ENCODE measurements at regions not wholly inside any gene's neighbourhood (a gene's known extent, or its start where the extent isn't known, plus 50 kb on each side); places are given as distances from the start of the nearest gene placed in this dataset.

GRCh38 chr1:242836423-242836822 is 311.9 kb upstream of the PLD5 start:
- no peaks in the 10 kb centered on the region for H3K79me2 ChIP-seq (ENCODE audit: control insufficient read depth, insufficient read depth, low read length)
- ChIA-PET POLR2A (no interaction called here), CTCF (ENCODE audit: low intra/inter-chr PET ratio) (no interaction called here)
- H3K4me2 ChIP-seq (ENCODE audit: insufficient read depth, low read length) = no peak overlapping the region
- ATAC-seq (no peak), DNase-seq (ENCODE audit: extremely low read depth in 1 of 4, low spot score in 3 of 4) (no peak), FAIRE-seq (no peak)
- H3K9me3 ChIP-seq (replicated peaks; ENCODE audit: control insufficient read depth, insufficient read depth, low read depth, low read length) = no peaks in the 10 kb centered on the region
- H3K36me3 ChIP-seq (ENCODE audit: control insufficient read depth, insufficient read depth, low read length) = no peaks in the 10 kb centered on the region
- BruUV-seq (replicated peaks) = no TSS peak
- H3K9ac ChIP-seq (ENCODE audit: insufficient read depth in 1 of 2, low read depth in 2 of 2, low read length in 2 of 2) = no peak overlapping the region
- H3K4me3 ChIP-seq = no peak overlapping the region
- H3K27me3 ChIP-seq (ENCODE audit: control insufficient read depth in 2 of 2, insufficient read depth in 2 of 2, low read length in 2 of 2) = no peaks in the 10 kb centered on the region
- TF ChIP-seq ZNF277 (CRISPR knock-in tag; IDR thresholded peaks at IDR 0.05; ENCODE audit: borderline replicate concordance) = no peak
- no peaks in the 10 kb centered on the region for H4K20me1 ChIP-seq (replicated peaks; ENCODE audit: control insufficient read depth, insufficient read depth, low read length)
- intact Hi-C loops (cut with micrococcal nuclease) (no loop called here), in situ Hi-C loops (cut with MboI) (loop anchor here (25.0 kb wide), 1 partner anchor 501 kb away; no protein-coding TSS in a partner anchor)
- WGBS (ENCODE audit: insufficient coverage, low coverage, missing lambda C conversion rate) = 0% methylated on average over 4 of the region's 4 CpGs
- no peak overlapping the region for H3K27ac ChIP-seq (ENCODE audit: extremely low read depth, low read depth, low read length)
- no peak overlapping the region for H2AFZ ChIP-seq (ENCODE audit: low read depth, low read length)
- no peaks in the 10 kb centered on the region for H3K4me1 ChIP-seq (replicated peaks in 1 of 2; ENCODE audit: control insufficient read depth in 2 of 2, insufficient read depth in 2 of 2, low read length in 2 of 2)
- H3K9me1 ChIP-seq (ENCODE audit: control insufficient read depth, insufficient read depth, low read length) = no peaks in the 10 kb centered on the region

- DNase-seq (ENCODE audit: extremely low read depth in 1 of 4, low spot score in 3 of 4) (no peak), FAIRE-seq (no peak), ATAC-seq (no peak)
- POLR2A ChIA-PET = no interaction called here
- Histone ChIP-seq H3K9me3 (replicated peaks; ENCODE audit: control insufficient read depth, insufficient read depth, low read depth, low read length) (no peaks in the 10 kb centered on the region), H3K9ac (ENCODE audit: insufficient read depth in 1 of 2, low read depth in 2 of 2, low read length in 2 of 2) (no peak overlapping the region), H3K4me3 (no peak overlapping the region), H3K27ac (ENCODE audit: extremely low read depth, low read depth, low read length) (no peak overlapping the region), H2AFZ (ENCODE audit: low read depth, low read length) (no peak overlapping the region), H3K36me3 (ENCODE audit: control insufficient read depth, insufficient read depth, low read length) (no peaks in the 10 kb centered on the region), H3K4me2 (ENCODE audit: insufficient read depth, low read length) (no peak overlapping the region), H3K4me1 (replicated peaks in 1 of 2; ENCODE audit: control insufficient read depth in 2 of 2, insufficient read depth in 2 of 2, low read length in 2 of 2) (no peaks in the 10 kb centered on the region), H3K79me2 (ENCODE audit: control insufficient read depth, insufficient read depth, low read length) (no peaks in the 10 kb centered on the region), H3K9me1 (ENCODE audit: control insufficient read depth, insufficient read depth, low read length) (no peaks in the 10 kb centered on the region), H4K20me1 (replicated peaks; ENCODE audit: control insufficient read depth, insufficient read depth, low read length) (no peaks in the 10 kb centered on the region), H3K27me3 (ENCODE audit: control insufficient read depth in 2 of 2, insufficient read depth in 2 of 2, low read length in 2 of 2) (no peaks in the 10 kb centered on the region)
- WGBS (ENCODE audit: insufficient coverage, low coverage, missing lambda C conversion rate) = 1% methylated on average over 4 of the region's 4 CpGs
- no TSS peak for BruUV-seq (replicated peaks)
- CTCF ChIA-PET (ENCODE audit: low intra/inter-chr PET ratio) = no interaction called here
- in situ Hi-C loops (cut with MboI) = loop anchor here (25.0 kb wide), 1 partner anchor 508 kb away; no protein-coding TSS in a partner anchor
- intact Hi-C loops (cut with micrococcal nuclease) = no loop called here
- TF ChIP-seq PYGO2 (tag; IDR thresholded peaks at IDR 0.05) = no peak
- TF ChIP-seq ZNF384 (IDR thresholded peaks at IDR 0.05; ENCODE audit: low read depth, low read length) = no peak
- TF ChIP-seq, protein P1, sequence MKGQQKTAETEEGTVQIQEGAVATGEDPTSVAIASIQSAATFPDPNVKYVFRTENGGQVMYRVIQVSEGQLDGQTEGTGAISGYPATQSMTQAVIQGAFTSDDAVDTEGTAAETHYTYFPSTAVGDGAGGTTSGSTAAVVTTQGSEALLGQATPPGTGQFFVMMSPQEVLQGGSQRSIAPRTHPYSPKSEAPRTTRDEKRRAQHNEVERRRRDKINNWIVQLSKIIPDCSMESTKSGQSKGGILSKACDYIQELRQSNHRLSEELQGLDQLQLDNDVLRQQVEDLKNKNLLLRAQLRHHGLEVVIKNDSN (CRISPR knock-in tag; IDR thresholded peaks at IDR 0.05) = no peak
- TF ChIP-seq CAMTA2 (CRISPR knock-in tag; conservative IDR thresholded peaks at IDR 0.05) = no peak
- TF ChIP-seq ZNF507 (tag; conservative IDR thresholded peaks at IDR 0.05) = no peak
- TF ChIP-seq ZNF449 (CRISPR knock-in tag; IDR thresholded peaks at IDR 0.05) = no peak
- no peak for TF ChIP-seq ZBTB12 (CRISPR knock-in tag; IDR thresholded peaks at IDR 0.05)
- TF ChIP-seq FIP1L1 (IDR thresholded peaks at IDR 0.05; ENCODE audit: low read depth, low read length, poor library complexity, severe bottlenecking) = no peak
Observed at GRCh38 chr1:242828828-242829227, 304.3 kb upstream of the PLD5 start.

All from K562 (cell line).